SHP77 treated with DMSO at 0.1 percent for 48 hours (cell line): ENCODE measurements at regions not wholly inside any gene's neighbourhood (a gene's known extent, or its start where the extent isn't known, plus 50 kb on each side); places are given as distances from the start of the nearest gene placed in this dataset.
"Not testable (repeated sequence)": the region's sequence is repeated elsewhere in the genome, so short reads cannot be mapped to it uniquely, and the experiment has no call there.

Experiments used
- DNase-seq: peaks from one replicate; lab custom pipeline; 2025; lab: John Stamatoyannopoulos, UW

DNA sequence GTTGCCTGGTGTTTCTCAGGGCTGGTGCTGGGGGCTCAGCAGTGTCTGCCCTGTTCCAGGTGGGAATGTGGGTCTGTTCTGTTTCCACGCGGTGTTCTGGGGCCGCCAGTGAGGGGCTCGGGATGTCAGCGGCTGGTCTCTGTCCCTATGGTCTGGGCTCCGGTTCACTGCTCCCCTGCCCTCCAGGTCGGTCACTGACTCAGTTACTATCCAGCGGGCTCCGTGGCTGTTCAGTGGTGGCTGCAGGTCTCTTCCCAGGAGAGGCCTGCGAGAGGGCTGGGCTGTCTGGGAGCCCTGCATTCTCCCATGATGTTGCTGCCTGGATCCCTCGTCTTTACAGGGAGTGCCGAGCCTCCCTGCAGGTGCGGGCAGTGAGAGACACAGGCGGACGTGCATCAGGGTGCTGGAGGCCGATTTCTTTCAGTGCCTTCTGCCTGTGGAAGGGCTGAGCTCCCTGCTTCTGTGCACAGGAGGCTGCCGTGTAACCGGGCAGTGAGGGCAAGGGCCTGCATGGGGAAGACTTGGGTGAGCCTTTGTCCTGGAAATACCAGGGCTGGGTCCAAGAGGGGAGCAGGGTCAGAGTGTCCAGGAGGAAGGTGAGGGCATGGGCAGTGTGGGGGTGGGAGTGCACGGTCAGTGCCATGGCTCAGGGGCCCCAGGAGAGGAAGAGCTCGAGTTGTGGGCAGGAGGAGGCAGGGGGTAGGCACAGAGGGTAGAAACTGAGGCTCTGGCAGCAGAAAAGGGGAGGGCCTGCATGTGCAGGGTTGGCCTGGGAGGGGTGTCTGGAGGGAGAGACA is 391.0 kb downstream of the TMEM121 start:
- DNase-seq, result not testable (repeated sequence)

- no peak for DNase-seq
Observed at GRCh38 chr14:105917933-105918436, 391.6 kb downstream of the TMEM121 start.

DNA sequence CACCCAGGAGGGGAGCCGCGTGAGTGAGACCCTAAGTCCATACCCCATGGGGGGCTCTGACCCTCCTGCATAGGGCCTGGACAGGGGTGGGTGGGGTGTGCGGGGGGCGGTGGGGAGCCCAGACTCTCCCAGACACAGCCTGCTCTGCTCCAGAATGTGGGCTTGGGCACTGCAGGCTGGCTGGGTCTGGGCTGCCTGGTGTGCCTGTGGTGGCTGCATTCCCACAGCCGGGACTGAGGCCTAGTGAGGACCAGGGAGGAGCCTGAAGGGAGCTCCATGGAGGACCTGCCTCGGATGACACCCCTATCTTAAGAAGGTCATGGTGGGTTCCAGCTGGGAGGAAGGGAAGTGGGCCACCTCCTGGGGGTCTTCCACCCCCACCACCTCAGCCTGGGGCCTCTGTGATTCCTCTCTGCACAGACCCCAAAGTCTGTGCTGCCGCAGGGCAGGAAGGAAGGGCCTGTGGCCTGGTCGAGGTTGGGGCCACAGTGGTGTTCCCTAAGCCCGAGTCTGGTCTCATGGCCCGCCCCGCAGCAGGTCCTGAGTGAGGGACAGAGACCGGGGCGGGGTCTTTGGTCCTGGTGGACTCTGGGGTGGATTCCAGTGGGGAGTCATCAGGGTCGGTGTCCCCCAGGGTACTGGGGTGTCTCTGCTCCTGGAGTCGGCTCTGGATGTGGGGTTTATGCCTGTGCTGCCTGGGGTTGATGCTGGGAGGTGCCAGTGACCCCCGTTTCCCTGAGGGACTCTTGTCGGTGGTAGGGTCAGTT is 392.3 kb downstream of the TMEM121 start:
- DNase-seq, result no peak

- DNase-seq, result no peak
Observed at GRCh38 chr14:105919458-105920150, 393.2 kb downstream of the TMEM121 start.

- DNase-seq, result not testable (repeated sequence)
Observed at GRCh38 chr14:105920151-105920700, 393.8 kb downstream of the TMEM121 start.

DNA sequence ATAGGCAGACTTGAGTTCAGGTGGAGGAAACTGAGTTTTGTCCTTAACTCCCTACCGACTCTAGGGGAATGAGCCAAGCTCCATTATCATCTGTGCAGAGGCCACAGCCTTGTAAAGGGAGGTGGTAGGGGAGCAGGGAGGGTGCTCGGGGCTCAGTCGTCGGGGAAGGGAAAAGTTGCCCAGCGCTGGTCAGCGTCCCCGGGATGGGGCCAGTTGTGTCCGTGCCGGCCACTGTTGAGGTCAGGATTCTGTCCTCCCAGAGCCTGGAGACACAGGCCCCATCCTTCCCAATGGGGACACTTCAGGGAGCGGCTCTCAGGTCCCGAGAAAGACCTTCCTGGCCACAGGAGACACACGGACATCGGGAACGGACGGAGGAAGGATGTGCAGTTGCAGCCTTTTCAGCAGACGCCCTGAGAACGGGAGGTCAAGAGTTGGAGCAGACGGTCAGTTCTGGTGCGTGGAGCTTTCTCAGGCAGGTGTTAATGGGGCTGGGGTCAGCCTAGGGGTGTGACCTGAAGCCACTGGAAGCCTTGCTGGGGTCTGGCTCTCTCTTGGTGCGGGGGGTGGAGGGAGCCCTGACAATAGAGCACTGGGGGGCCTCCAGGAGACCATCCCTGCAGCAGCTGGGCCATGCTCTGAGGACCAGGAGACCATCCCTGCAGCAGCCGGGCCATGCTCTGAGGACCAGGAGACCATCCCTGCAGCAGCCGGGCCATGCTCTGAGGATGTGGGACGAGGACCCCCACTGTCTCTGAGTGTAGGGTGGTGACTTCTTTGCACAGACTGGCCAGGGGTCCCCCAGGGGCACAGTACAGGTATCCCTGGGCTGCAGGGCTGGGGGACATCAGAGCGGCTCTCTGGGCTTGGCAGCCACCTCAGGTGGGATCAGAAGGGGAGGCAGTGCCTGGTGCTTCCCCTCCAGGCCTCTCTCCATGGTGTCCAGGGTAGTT is 394.7 kb downstream of the TMEM121 start:
- DNase-seq, result not testable (repeated sequence)

GRCh38 chr14:105921781-105922180 is 395.4 kb downstream of the TMEM121 start:
- DNase-seq, result not testable (repeated sequence)

DNA sequence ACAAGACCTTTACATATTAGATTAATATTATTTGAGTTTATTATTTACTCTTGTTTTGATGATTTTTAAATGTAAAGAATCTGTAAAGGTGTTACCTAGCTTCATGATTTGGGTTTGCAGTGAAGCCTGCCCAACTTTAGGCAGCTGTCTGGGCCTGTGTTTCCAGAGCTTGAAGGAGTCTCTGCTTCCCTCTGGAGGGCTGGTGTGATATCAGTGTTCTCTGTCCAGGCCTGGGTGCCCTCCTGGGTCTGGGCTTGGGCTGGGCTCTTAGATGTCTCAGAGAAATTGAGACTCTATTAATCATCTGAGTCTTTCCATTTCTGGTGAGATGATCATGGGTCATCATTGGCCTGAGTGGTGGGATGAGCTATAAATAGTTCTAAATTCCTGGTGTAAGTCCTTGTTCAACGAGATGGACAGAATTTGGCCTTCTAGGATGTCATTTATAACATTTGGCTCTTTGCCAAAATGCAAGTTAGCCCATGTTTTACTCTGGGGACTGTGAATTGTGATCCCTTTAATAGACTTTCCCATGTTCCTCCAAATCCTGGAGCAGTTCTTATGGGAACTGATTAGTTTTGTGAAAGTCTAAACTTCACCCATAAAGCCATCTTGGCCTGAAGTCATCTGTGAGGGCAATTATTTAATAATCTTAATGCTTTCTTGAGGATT is 397.3 kb downstream of the TMEM121 start:
- not testable (repeated sequence) for DNase-seq

DNA sequence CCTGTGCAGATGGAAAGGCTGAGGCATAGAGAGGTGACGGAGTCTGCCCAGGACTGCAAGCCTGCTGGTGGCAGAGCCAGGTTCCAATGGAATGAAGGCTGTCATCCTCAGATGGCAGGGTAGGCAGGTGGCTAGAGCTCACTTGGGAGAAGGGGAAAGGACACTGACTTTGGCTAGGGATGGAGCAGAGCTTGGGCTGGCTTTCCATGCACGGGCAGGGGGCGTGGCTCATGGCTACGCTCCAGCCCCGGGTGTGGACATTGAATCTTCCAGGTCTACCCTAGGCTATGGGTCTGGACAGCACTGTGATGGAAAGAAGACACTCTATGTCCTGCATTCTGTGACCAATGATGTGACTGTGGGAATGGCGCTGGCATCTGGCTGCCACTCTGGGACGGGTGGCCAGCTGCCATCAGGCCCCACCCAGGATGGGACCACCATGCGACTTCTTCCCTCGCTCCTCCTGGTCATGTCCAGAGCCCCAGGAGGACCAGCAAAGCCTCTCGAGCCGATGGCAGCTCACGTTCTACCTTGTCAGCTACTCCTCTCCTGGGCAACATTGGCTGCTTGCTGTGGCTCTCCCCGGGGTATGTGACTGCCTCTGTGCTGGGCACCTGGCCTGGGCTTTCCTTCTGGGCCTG is 398.7 kb downstream of the TMEM121 start:
- DNase-seq, result no peak

GRCh38 chr14:105925615-105926372 is 399.4 kb downstream of the TMEM121 start:
- DNase-seq, result no peak

- DNase-seq, result no peak
Observed at GRCh38 chr14:105926373-105927095, 400.2 kb downstream of the TMEM121 start.

GRCh38 chr14:105927096-105928060 is 401.0 kb downstream of the TMEM121 start:
- DNase-seq, result no peak

DNA sequence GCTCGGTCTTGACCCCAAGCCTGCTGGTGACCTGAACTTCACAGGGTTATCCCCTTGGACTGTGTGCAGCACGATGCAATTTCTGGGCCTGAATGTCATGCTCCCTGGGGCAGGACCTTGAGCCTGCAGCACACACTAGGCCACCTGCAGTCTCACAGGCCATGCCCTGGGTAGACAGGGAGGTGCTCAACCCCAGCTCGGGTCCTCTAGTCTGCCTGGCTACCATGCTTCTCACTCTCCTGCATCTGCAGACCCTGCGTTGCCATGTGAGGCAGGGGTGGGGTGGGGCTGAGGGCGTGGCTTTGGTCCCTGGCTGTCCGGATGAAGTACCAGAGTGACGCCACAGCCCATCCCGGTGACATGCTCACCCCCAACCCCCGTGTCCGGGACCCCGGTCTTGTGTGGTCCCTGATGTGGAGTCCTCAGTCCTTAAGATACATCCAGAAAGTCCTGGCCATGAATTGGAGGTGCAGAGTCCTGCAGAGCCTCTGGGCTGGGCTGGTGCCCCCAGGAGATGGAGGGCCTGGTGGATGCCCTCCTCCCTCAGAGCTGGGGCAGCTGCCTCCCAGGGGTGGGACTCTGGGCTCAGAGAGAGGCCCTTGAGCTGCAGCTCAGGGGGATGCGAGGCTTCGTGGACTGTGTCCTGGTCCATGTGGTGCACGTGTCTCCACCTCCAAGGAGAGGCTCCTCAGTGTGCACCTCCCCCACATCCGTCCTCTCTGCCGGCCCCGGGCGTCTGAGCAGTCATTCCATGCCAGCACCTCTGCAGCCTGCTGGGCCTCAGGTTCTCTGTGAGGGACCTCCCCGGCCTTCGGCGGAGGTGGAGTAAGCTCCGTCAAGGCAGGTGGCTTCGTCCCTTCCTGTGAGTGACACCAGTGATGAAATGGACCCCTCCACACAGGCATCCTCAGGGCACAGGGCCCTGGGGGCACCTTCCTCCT is 402.1 kb downstream of the TMEM121 start:
- DNase-seq, result not testable (repeated sequence)

GRCh38 chr14:105929327-105930081 is 403.1 kb downstream of the TMEM121 start:
- no peak for DNase-seq

GRCh38 chr14:105930572-105930971 is 404.2 kb downstream of the TMEM121 start:
- no peak for DNase-seq
